ENCODE measurements at regions not wholly inside any gene's neighbourhood (a gene's known extent, or its start where the extent isn't known, plus 50 kb on each side); places are given as distances from the start of the nearest gene placed in this dataset.
"Not testable (repeated sequence)": the region's sequence is repeated elsewhere in the genome, so short reads cannot be mapped to it uniquely, and the experiment has no call there.

DNA sequence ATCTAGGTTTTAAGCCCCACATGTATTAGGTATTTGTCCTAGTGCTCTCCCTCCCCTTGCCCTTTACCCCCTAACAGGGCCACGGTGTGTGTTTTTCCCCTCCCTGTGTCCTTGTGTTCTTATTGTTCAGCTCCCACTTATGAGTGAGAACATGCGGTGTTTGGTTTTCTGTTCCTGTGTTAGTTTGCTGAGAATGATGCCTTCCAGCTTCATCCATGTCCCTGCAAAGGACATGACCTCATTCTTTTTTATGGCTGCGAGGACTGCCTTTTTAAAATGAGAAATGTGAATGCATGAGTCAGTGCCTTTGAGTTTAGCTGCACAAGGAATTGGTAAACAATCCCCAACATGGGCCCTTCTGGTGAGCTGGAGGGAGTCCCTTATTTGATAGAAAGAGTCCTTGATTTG lies 88.4 kb upstream of the EIF5 start:
- not testable (repeated sequence) for H3K9me2 ChIP-seq (replicated peaks; ENCODE audit: insufficient read depth, low read length); H3K9ac ChIP-seq (ENCODE audit: low read length); H2AFZ ChIP-seq (ENCODE audit: low read length); DNase-seq; H3K4me3 ChIP-seq (ENCODE audit: low read length); H3K36me3 ChIP-seq (ENCODE audit: insufficient read depth, low read length); H3K4me1 ChIP-seq (ENCODE audit: low read length); H3K27ac ChIP-seq (ENCODE audit: low read length); H3K79me2 ChIP-seq (ENCODE audit: low read length); H3K4me2 ChIP-seq (ENCODE audit: low read depth, low read length, poor library complexity, severe bottlenecking); H4K20me1 ChIP-seq (ENCODE audit: insufficient read depth, low read depth, low read length); H3K9me3 ChIP-seq (ENCODE audit: low read length); H3K27me3 ChIP-seq (ENCODE audit: low read length)

DNA sequence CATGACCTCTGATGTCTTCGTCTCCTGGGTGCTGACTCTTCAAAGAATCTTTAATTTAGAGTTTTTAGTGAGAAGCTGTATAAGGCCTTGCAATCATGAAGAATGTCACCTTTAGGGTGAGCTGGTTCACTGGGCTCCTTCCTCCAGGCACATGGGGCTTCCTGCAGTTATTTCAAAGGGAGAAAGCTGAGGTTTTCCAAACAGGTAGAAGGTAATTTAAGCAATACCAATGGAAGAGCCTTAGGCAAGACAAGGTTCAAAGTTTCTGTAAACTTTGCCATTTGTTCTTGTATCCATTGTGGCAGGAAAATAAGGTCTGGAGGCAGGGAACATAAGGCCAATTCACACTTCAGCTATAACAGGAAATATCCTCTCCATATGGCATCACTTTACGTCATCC lies 88.0 kb upstream of the EIF5 start:
- no peak overlapping the region for H3K9ac ChIP-seq (ENCODE audit: low read length)

DNA sequence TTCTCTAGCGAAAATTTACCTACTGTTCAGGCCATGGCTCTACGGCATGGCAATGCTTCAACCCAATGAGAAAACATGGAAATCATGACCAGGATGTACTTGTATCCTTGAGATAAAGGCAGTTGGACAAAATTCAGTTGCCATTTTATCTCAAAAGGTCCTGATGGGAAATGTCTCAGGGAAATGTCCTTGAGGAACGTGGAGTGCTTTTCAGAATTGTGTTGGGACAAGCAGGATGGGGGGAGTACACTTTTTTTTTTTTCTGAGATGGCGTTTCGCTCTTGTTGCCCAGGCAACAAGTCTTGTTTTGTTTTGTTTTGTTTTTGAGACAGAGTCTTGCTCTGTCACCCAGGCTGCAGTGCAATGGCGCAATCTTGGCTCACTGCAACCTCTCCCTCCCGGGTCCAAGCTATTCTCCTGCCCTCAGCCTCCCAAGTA lies 86.8 kb upstream of the EIF5 start:
- H4K20me1 ChIP-seq (ENCODE audit: insufficient read depth, low read depth, low read length) = no peaks in the 10 kb centered on the region
- H3K4me3 ChIP-seq (ENCODE audit: low read length) = no peak overlapping the region
- H3K4me1 ChIP-seq (ENCODE audit: low read length) = no peaks in the 10 kb centered on the region
- no peaks in the 10 kb centered on the region for H3K9me3 ChIP-seq (ENCODE audit: low read length)
- no peak overlapping the region for H3K9ac ChIP-seq (ENCODE audit: low read length)
- H2AFZ ChIP-seq (ENCODE audit: low read length) = no peak overlapping the region
- no peaks in the 10 kb centered on the region for H3K36me3 ChIP-seq (ENCODE audit: insufficient read depth, low read length)
- H3K4me2 ChIP-seq (ENCODE audit: low read depth, low read length, poor library complexity, severe bottlenecking) = no peak overlapping the region
- no peaks in the 10 kb centered on the region for H3K9me2 ChIP-seq (replicated peaks; ENCODE audit: insufficient read depth, low read length)
- H3K27ac ChIP-seq (ENCODE audit: low read length) = no peak overlapping the region
- H3K79me2 ChIP-seq (ENCODE audit: low read length) = no peaks in the 10 kb centered on the region
- DNase-seq = no peak
- H3K27me3 ChIP-seq (ENCODE audit: low read length) = no peaks in the 10 kb centered on the region

More for the DNA sequence above, 88.0 kb upstream of the EIF5 start:
- Histone ChIP-seq H3K4me1 (ENCODE audit: low read length) (no peaks in the 10 kb centered on the region), H3K4me3 (ENCODE audit: low read length) (no peak overlapping the region), H3K9me2 (replicated peaks; ENCODE audit: insufficient read depth, low read length) (no peaks in the 10 kb centered on the region), H3K9me3 (ENCODE audit: low read length) (no peaks in the 10 kb centered on the region), H4K20me1 (ENCODE audit: insufficient read depth, low read depth, low read length) (no peaks in the 10 kb centered on the region), H3K36me3 (ENCODE audit: insufficient read depth, low read length) (no peaks in the 10 kb centered on the region), H3K4me2 (ENCODE audit: low read depth, low read length, poor library complexity, severe bottlenecking) (no peak overlapping the region), H3K27ac (ENCODE audit: low read length) (no peak overlapping the region), H2AFZ (ENCODE audit: low read length) (no peak overlapping the region), H3K79me2 (ENCODE audit: low read length) (no peaks in the 10 kb centered on the region), H3K27me3 (ENCODE audit: low read length) (no peaks in the 10 kb centered on the region)
- DNase-seq = no peak

DNA sequence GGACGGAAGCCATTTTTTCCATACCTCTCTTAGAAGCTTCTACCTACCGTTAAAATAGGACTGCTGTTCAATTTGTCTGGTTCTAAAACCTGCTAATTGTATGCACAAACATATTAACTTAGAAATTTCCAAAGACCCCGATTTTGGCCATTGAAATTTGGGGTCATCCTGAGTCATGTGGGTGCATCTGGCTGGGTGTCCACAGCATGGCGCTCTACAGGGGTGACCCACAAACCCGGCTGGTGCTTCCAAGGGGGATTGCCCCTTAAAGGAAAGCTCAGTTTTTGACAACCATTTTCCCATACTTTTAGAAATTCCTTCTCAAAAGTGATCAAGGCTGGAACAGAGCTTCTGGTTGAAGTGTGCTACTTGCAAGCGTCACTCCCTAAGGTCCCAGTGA lies 83.9 kb upstream of the EIF5 start:
- Histone ChIP-seq H3K4me3 (ENCODE audit: low read length) (no peak overlapping the region), H2AFZ (ENCODE audit: low read length) (no peak overlapping the region), H4K20me1 (ENCODE audit: insufficient read depth, low read depth, low read length) (no peaks in the 10 kb centered on the region), H3K27me3 (ENCODE audit: low read length) (no peaks in the 10 kb centered on the region), H3K9me3 (ENCODE audit: low read length) (no peaks in the 10 kb centered on the region), H3K4me1 (ENCODE audit: low read length) (no peaks in the 10 kb centered on the region), H3K36me3 (ENCODE audit: insufficient read depth, low read length) (no peaks in the 10 kb centered on the region), H3K4me2 (ENCODE audit: low read depth, low read length, poor library complexity, severe bottlenecking) (no peak overlapping the region), H3K9me2 (replicated peaks; ENCODE audit: insufficient read depth, low read length) (no peaks in the 10 kb centered on the region), H3K27ac (ENCODE audit: low read length) (no peak overlapping the region), H3K79me2 (ENCODE audit: low read length) (no peaks in the 10 kb centered on the region), H3K9ac (ENCODE audit: low read length) (no peak overlapping the region)
- no peak for DNase-seq

DNA sequence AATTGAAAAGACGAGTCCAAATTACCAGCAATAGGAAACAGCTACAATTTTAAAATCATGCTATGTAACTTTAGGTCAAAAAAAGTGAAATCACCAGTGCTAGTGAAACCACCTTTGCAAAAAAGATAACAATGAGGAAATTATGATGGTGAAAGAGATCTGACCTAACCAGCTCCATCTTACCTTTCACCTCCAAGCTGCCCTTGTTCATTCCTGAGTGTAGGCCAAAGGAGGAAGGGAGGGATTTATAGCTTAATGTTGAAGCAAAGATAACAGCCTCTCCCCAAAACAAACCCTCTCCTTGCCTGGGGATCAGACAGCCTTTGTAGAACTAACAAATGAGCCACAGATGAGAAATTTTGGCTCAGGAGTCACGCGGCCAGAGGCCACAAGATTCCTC lies 83.2 kb upstream of the EIF5 start:
- H3K27me3 ChIP-seq (ENCODE audit: low read length) = no peaks in the 10 kb centered on the region
- H3K27ac ChIP-seq (ENCODE audit: low read length) = no peak overlapping the region
- DNase-seq = no peak
- no peak overlapping the region for H3K4me3 ChIP-seq (ENCODE audit: low read length)
- no peaks in the 10 kb centered on the region for H3K9me2 ChIP-seq (replicated peaks; ENCODE audit: insufficient read depth, low read length)
- no peak overlapping the region for H3K4me2 ChIP-seq (ENCODE audit: low read depth, low read length, poor library complexity, severe bottlenecking)
- H3K36me3 ChIP-seq (ENCODE audit: insufficient read depth, low read length) = no peaks in the 10 kb centered on the region
- no peaks in the 10 kb centered on the region for H4K20me1 ChIP-seq (ENCODE audit: insufficient read depth, low read depth, low read length)
- H3K9ac ChIP-seq (ENCODE audit: low read length) = no peak overlapping the region
- H2AFZ ChIP-seq (ENCODE audit: low read length) = no peak overlapping the region
- H3K79me2 ChIP-seq (ENCODE audit: low read length) = no peaks in the 10 kb centered on the region
- H3K9me3 ChIP-seq (ENCODE audit: low read length) = no peaks in the 10 kb centered on the region
- no peaks in the 10 kb centered on the region for H3K4me1 ChIP-seq (ENCODE audit: low read length)

DNA sequence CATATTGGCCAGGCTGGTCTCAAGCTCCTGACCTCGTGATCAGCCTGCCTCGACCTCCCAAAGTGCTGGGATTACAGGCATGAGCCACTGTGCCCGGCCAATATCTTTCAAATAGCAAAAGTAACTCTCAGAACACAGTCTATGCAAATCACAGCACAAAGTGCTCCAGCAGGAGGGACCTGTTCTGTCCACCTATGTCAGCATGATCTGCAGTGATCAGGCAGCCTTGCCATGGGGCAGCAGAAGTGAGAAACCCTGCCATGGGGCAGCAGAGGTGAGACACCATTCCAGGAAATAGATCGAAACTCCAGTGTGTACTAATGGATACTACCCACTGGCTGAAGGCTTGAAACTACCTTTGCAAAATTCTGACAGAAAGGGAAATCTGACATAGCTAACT lies 78.5 kb upstream of the EIF5 start:
- no peaks in the 10 kb centered on the region for H3K27me3 ChIP-seq (ENCODE audit: low read length)
- no peak overlapping the region for H2AFZ ChIP-seq (ENCODE audit: low read length)
- no peaks in the 10 kb centered on the region for H3K4me1 ChIP-seq (ENCODE audit: low read length)
- no peaks in the 10 kb centered on the region for H4K20me1 ChIP-seq (ENCODE audit: insufficient read depth, low read depth, low read length)
- H3K36me3 ChIP-seq (ENCODE audit: insufficient read depth, low read length) = no peaks in the 10 kb centered on the region
- H3K27ac ChIP-seq (ENCODE audit: low read length) = no peak overlapping the region
- no peaks in the 10 kb centered on the region for H3K9me3 ChIP-seq (ENCODE audit: low read length)
- no peak overlapping the region for H3K9ac ChIP-seq (ENCODE audit: low read length)
- H3K4me2 ChIP-seq (ENCODE audit: low read depth, low read length, poor library complexity, severe bottlenecking) = no peak overlapping the region
- H3K4me3 ChIP-seq (ENCODE audit: low read length) = no peak overlapping the region
- no peak for DNase-seq
- no peaks in the 10 kb centered on the region for H3K9me2 ChIP-seq (replicated peaks; ENCODE audit: insufficient read depth, low read length)
- H3K79me2 ChIP-seq (ENCODE audit: low read length) = no peaks in the 10 kb centered on the region

DNA sequence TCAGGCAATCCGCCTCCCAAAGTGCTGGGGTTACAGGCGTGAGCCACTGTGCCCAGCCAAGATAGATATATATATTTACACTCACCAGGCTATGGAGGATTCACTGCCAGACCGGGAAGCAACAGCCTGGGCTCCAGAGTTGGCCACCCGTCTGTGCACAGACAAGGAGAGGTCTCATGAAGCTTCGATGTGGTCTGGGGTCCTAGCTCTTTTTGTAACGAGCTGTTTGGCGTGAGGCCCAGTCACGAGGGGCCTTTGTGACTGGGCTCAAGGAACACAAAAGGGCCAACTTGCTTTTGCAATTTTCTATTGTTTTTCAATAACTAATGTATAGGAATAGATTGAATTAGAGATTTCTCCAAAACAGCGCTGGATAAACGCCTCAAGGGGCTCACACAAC lies 77.6 kb upstream of the EIF5 start:
- Histone ChIP-seq H3K4me3 (ENCODE audit: low read length) (no peak overlapping the region), H3K27me3 (ENCODE audit: low read length) (no peaks in the 10 kb centered on the region), H3K9ac (ENCODE audit: low read length) (no peak overlapping the region), H2AFZ (ENCODE audit: low read length) (no peak overlapping the region), H3K9me2 (replicated peaks; ENCODE audit: insufficient read depth, low read length) (no peaks in the 10 kb centered on the region), H4K20me1 (ENCODE audit: insufficient read depth, low read depth, low read length) (no peaks in the 10 kb centered on the region), H3K27ac (ENCODE audit: low read length) (no peak overlapping the region), H3K9me3 (ENCODE audit: low read length) (no peaks in the 10 kb centered on the region), H3K79me2 (ENCODE audit: low read length) (no peaks in the 10 kb centered on the region), H3K4me1 (ENCODE audit: low read length) (no peaks in the 10 kb centered on the region), H3K4me2 (ENCODE audit: low read depth, low read length, poor library complexity, severe bottlenecking) (no peak overlapping the region), H3K36me3 (ENCODE audit: insufficient read depth, low read length) (no peaks in the 10 kb centered on the region)
- DNase-seq = no peak

DNA sequence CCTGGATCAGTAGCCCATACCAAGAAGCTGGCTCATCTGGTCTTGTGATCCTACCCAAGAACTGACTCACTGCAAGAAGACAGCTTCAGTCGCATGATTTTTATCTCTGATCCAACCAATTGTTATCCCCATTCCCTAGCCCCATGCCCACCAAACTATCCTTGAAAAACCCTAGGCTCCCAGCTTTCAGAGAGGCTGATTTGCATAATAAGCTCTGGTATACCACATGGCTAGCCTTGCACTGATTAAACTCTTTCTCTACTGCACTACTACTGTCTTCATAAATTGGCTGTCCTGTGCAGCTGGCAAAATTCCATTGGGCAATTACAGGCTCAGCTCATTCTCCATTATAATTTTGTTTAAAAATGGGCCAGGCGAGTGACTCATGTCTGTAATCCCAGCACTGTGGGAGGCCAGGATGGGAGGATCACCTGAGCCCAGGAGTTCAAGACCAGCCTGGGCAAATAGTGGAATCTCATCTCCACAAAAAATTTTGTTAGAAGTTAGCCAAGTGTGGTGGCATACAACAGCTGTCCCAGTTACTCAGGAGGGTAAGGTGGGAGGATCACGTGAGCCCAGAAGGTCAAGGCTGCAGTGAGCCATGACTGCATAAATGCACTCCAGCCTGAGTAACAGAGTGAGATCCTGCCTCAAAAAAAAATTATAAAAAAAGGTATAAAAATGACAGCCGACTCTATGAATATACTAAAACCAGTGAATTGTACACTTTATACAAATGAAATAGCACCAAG lies 76.7 kb upstream of the EIF5 start:
- no peak overlapping the region for H3K4me2 ChIP-seq (ENCODE audit: low read depth, low read length, poor library complexity, severe bottlenecking)
- no peak overlapping the region for H2AFZ ChIP-seq (ENCODE audit: low read length)
- H3K4me3 ChIP-seq (ENCODE audit: low read length) = no peak overlapping the region
- H3K79me2 ChIP-seq (ENCODE audit: low read length) = no peaks in the 10 kb centered on the region
- H3K4me1 ChIP-seq (ENCODE audit: low read length) = no peaks in the 10 kb centered on the region
- no peak overlapping the region for H3K27ac ChIP-seq (ENCODE audit: low read length)
- no peaks in the 10 kb centered on the region for H3K9me3 ChIP-seq (ENCODE audit: low read length)
- H4K20me1 ChIP-seq (ENCODE audit: insufficient read depth, low read depth, low read length) = no peaks in the 10 kb centered on the region
- H3K36me3 ChIP-seq (ENCODE audit: insufficient read depth, low read length) = no peaks in the 10 kb centered on the region
- no peaks in the 10 kb centered on the region for H3K9me2 ChIP-seq (replicated peaks; ENCODE audit: insufficient read depth, low read length)
- H3K9ac ChIP-seq (ENCODE audit: low read length) = no peak overlapping the region
- DNase-seq = no peak
- no peaks in the 10 kb centered on the region for H3K27me3 ChIP-seq (ENCODE audit: low read length)
